ENCODE measurements at regions not wholly inside any gene's neighbourhood (a gene's known extent, or its start where the extent isn't known, plus 50 kb on each side); places are given as distances from the start of the nearest gene placed in this dataset.

DNA sequence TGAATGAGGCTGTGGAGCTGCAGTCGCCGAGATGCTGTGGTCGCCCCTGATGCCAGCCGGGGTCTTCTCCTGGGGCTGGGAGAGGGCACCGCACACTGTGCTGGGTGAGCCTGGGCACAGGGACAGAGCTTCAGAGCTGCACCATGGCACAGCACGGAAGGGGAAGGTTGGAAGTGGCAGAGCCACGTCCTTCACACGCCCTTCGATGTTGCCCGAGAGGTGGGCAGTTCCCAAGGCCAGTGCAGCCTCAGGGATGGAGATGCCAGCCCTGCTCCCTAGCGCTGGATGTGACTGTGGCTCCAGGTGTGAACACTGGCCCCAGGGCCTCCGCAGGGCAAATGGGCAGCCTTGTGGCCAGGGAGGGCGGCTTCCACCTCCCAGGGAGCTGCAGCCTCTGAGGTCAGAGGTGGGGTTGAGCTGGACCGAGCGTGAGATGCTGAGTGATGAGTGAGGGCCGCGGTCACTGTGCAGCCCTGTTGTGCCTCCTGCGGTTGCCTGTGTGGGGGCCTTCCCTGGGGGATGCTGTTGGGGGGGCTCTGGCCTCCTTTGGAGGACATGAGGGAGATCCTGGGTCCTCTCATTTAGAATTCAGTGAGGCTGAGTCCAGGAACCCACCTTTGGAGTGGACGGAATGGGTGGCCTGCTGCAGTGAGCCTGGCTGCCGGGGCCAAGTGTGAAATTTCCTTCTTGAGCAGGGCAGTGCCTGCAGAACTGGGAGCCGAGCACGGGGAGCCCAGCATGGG is 1090.0 kb downstream of the BRD1 start:
- Histone ChIP-seq H3K36me3 (ENCODE audit: control insufficient read depth, insufficient read depth, low read length) (no peaks in the 10 kb centered on the region), H3K4me1 (ENCODE audit: control insufficient read depth, insufficient read depth, low read length, poor library complexity, severe bottlenecking) (no peaks in the 10 kb centered on the region), H3K4me3 (ENCODE audit: insufficient read depth, low read depth, low read length, poor library complexity, severe bottlenecking) (no peak overlapping the region), H3K27me3 (replicated peaks; ENCODE audit: control insufficient read depth, insufficient read depth, low read length, poor library complexity, severe bottlenecking) (no peaks in the 10 kb centered on the region), H3K27ac (ENCODE audit: insufficient read depth, low read length, poor library complexity, severe bottlenecking) (no peak overlapping the region), H3K9me3 (ENCODE audit: control insufficient read depth, low read length) (no peaks in the 10 kb centered on the region)
- no peak for DNase-seq

DNA sequence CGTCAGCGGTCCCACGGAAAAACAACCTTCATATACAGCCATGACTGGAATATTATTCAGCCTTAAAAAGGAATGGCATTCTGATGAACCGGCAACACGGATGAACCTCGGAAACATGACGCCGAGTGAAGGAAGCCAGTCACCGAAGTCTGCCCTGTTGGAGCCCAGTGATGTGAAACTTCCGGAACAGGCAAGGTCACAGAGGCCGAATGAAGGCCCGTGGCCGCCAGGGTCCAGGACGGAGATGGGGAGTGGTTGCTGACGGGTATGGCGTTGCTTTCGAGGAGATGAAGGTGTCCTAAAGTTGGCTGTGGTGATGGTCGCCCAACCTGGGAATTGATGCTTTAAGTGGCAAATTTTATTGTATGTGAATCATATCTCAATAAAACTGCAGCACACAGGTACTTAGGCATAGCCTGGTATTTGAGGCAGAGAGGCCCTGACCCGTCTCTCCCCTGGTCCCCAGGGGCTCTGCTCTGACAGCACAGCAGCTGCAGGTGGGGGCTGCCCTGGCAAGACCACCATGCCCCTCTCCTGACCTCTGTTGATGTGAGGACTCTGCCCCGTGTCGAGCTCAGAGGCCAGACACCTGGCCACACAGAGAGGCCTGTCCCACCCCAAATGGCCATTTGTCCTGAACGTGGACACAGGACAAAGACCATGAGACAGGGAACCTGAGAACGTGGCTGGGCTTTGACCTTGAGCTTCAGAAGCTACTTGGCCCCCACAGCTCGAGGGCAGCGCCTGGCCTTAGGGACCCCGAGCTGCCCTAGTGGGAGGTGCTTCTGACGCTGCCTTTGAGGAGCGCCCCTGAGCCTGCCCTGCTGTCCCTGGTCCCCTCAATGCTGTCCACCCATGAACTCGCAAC is 1090.8 kb downstream of the BRD1 start:
- Histone ChIP-seq H3K36me3 (ENCODE audit: control insufficient read depth, insufficient read depth, low read length) (no peaks in the 10 kb centered on the region), H3K27me3 (replicated peaks; ENCODE audit: control insufficient read depth, insufficient read depth, low read length, poor library complexity, severe bottlenecking) (no peaks in the 10 kb centered on the region), H3K9me3 (ENCODE audit: control insufficient read depth, low read length) (no peaks in the 10 kb centered on the region), H3K4me3 (ENCODE audit: insufficient read depth, low read depth, low read length, poor library complexity, severe bottlenecking) (no peak overlapping the region), H3K27ac (ENCODE audit: insufficient read depth, low read length, poor library complexity, severe bottlenecking) (no peak overlapping the region), H3K4me1 (ENCODE audit: control insufficient read depth, insufficient read depth, low read length, poor library complexity, severe bottlenecking) (no peaks in the 10 kb centered on the region)
- DNase-seq, result no peak

DNA sequence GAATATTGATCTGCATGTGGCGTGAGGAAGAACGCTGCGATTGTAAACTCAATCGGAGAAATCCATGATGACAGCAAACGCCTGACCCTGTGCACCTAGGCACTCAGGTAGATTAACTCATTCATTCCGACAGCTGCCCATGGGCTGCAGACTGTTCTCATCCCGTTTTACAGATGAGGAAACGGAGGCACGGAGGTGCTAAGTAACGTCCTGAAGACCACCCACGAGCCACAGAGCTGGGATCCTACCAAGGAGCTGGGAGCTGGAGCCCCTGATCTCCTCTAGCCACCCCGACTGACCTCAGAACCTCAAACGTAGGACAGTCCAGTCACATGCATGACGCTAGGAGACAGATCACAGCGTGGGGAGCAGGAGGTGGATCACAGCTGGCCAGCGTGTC is 1092.7 kb downstream of the BRD1 start:
- Histone ChIP-seq H3K36me3 (ENCODE audit: control insufficient read depth, insufficient read depth, low read length) (no peaks in the 10 kb centered on the region), H3K4me3 (ENCODE audit: insufficient read depth, low read depth, low read length, poor library complexity, severe bottlenecking) (no peak overlapping the region), H3K27ac (ENCODE audit: insufficient read depth, low read length, poor library complexity, severe bottlenecking) (no peak overlapping the region), H3K9me3 (ENCODE audit: control insufficient read depth, low read length) (no peaks in the 10 kb centered on the region), H3K4me1 (ENCODE audit: control insufficient read depth, insufficient read depth, low read length, poor library complexity, severe bottlenecking) (no peaks in the 10 kb centered on the region), H3K27me3 (replicated peaks; ENCODE audit: control insufficient read depth, insufficient read depth, low read length, poor library complexity, severe bottlenecking) (no peaks in the 10 kb centered on the region)
- DNase-seq, result no peak

DNA sequence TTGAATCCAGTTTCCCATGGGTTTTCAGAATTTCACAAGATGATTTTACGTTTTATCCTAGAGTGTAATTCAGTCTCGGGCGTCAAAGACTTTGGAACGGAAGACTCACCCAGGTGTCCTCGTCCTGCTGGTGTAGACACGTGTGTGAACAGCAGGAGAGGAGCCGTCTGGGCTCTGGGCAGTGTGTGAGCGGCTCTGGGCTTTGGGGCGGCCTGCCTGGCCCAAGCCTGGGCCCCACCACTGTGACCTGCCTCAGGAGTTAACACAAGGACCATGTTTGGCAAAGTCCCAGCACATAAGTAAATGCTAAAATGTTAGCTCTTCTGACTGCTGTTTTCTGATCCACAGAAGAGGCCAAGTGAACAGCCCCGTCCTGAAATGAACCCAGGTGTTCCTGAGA is 1093.3 kb downstream of the BRD1 start:
- DNase-seq, result no peak
- Histone ChIP-seq H3K27me3 (replicated peaks; ENCODE audit: control insufficient read depth, insufficient read depth, low read length, poor library complexity, severe bottlenecking) (no peaks in the 10 kb centered on the region), H3K4me3 (ENCODE audit: insufficient read depth, low read depth, low read length, poor library complexity, severe bottlenecking) (no peak overlapping the region), H3K27ac (ENCODE audit: insufficient read depth, low read length, poor library complexity, severe bottlenecking) (no peak overlapping the region), H3K36me3 (ENCODE audit: control insufficient read depth, insufficient read depth, low read length) (no peaks in the 10 kb centered on the region), H3K9me3 (ENCODE audit: control insufficient read depth, low read length) (no peaks in the 10 kb centered on the region), H3K4me1 (ENCODE audit: control insufficient read depth, insufficient read depth, low read length, poor library complexity, severe bottlenecking) (no peaks in the 10 kb centered on the region)

DNA sequence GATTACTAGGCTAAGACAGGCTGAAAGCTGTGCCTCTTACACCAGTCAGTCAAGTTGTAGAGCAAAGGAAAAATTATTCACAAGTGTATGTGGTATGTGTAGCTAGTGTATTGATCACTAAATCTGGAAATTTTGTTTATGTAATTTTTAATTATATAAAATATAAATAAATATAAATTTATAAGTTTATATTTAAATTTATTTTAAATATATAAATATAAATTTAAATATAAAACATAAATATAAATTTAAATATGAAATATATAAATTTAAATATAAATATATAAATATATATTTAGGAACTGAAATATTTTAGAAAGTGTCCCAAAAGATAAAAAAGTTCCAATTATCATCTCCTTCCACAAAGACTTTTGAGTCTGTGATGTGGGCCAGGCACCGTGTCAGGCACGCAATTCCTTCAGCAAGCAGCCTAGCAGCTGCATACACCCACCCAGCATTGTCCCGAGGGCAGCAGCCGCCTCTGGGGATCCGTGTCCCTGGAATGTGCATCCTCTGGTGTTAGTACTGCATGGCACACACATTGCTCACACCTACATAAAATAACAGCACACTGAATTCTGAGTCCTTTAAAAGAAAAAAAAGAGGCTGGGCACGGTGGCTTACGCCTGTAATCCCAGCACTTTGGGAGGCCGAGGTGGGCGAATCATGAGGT is 1098.0 kb downstream of the BRD1 start:
- Histone ChIP-seq H3K4me3 (ENCODE audit: insufficient read depth, low read depth, low read length, poor library complexity, severe bottlenecking) (no peak overlapping the region), H3K27me3 (replicated peaks; ENCODE audit: control insufficient read depth, insufficient read depth, low read length, poor library complexity, severe bottlenecking) (no peaks in the 10 kb centered on the region), H3K27ac (ENCODE audit: insufficient read depth, low read length, poor library complexity, severe bottlenecking) (no peak overlapping the region), H3K4me1 (ENCODE audit: control insufficient read depth, insufficient read depth, low read length, poor library complexity, severe bottlenecking) (no peaks in the 10 kb centered on the region), H3K9me3 (ENCODE audit: control insufficient read depth, low read length) (no peaks in the 10 kb centered on the region), H3K36me3 (ENCODE audit: control insufficient read depth, insufficient read depth, low read length) (no peaks in the 10 kb centered on the region)
- DNase-seq, result no peak

DNA sequence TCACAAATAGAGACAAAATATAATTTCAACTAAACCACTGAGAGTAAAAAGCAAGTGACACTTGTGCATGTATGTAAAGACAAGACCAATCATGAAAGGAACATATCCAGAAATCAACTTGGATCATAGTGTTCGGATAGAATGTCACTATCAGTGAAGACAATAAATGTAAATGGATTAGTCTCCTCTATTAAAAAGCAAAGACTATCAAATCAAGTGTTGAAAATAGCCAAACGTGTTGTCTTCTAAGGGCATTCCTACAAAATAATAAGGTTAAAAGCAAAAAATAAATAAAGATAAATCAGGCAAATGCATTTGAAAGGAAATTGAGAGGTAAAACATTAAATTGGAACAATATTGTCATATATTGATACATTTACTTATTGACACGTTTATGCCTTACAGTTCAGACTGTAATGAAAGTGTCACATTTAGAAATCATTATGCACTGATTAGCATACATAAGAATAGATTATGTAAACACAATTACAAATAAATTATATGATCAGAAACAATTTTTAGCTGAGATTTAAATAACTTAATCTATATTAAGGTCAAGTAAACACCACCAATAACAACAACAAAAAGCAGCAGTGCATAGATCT is 1100.1 kb downstream of the BRD1 start:
- Histone ChIP-seq H3K4me1 (ENCODE audit: control insufficient read depth, insufficient read depth, low read length, poor library complexity, severe bottlenecking) (no peaks in the 10 kb centered on the region), H3K36me3 (ENCODE audit: control insufficient read depth, insufficient read depth, low read length) (no peaks in the 10 kb centered on the region), H3K27ac (ENCODE audit: insufficient read depth, low read length, poor library complexity, severe bottlenecking) (no peak overlapping the region), H3K4me3 (ENCODE audit: insufficient read depth, low read depth, low read length, poor library complexity, severe bottlenecking) (no peak overlapping the region), H3K9me3 (ENCODE audit: control insufficient read depth, low read length) (no peaks in the 10 kb centered on the region), H3K27me3 (replicated peaks; ENCODE audit: control insufficient read depth, insufficient read depth, low read length, poor library complexity, severe bottlenecking) (no peaks in the 10 kb centered on the region)
- DNase-seq, result no peak

DNA sequence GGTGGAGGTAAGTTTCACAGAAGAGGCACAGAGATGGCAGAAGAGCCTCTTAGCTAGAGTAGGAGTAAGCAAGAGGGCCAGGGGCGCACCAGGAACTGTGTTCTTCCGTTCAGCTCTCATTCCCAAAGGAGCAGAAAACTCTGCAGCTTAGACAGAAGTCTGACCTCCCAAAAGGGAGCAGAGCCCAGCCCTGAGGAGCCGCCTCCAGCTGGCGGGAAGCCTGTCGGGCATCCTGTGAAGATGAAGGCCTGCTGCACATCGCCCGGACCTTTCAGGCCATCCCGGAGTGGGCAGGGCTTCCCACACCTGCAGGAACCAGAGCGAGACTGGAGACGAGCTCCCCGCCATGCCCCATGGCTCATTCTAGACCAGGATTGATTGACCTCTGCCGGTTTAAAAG is 1102.8 kb downstream of the BRD1 start:
- no peaks in the 10 kb centered on the region for H3K27me3 ChIP-seq (replicated peaks; ENCODE audit: control insufficient read depth, insufficient read depth, low read length, poor library complexity, severe bottlenecking)
- no peak overlapping the region for H3K27ac ChIP-seq (ENCODE audit: insufficient read depth, low read length, poor library complexity, severe bottlenecking)
- H3K4me3 ChIP-seq (ENCODE audit: insufficient read depth, low read depth, low read length, poor library complexity, severe bottlenecking), result no peak overlapping the region
- DNase-seq, result no peak
- no peaks in the 10 kb centered on the region for H3K36me3 ChIP-seq (ENCODE audit: control insufficient read depth, insufficient read depth, low read length)
- H3K4me1 ChIP-seq (ENCODE audit: control insufficient read depth, insufficient read depth, low read length, poor library complexity, severe bottlenecking), result no peaks in the 10 kb centered on the region
- H3K9me3 ChIP-seq (ENCODE audit: control insufficient read depth, low read length), result no peaks in the 10 kb centered on the region

DNA sequence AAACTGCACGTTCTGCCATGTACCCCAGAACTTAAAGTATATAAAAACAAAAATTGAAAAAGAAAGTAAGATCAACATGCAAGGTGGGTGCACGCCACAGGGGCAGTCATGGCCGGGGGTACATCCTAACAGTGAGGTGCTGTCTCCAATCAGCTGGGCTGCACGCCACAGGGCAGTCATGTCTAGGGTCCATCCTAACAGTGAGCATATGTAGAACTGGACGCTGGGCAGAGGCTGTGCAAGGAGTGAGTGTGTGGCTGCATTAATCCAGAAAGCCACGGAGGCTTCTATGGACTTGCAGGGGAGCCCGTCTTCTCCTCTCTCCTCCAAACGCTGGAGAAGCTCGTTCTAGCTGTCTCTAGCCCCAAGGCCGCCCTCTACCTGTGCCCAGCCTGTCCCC is 1105.0 kb downstream of the BRD1 start:
- Histone ChIP-seq H3K27ac (ENCODE audit: insufficient read depth, low read length, poor library complexity, severe bottlenecking) (no peak overlapping the region), H3K9me3 (ENCODE audit: control insufficient read depth, low read length) (no peaks in the 10 kb centered on the region), H3K27me3 (replicated peaks; ENCODE audit: control insufficient read depth, insufficient read depth, low read length, poor library complexity, severe bottlenecking) (no peaks in the 10 kb centered on the region), H3K36me3 (ENCODE audit: control insufficient read depth, insufficient read depth, low read length) (no peaks in the 10 kb centered on the region), H3K4me1 (ENCODE audit: control insufficient read depth, insufficient read depth, low read length, poor library complexity, severe bottlenecking) (no peaks in the 10 kb centered on the region), H3K4me3 (ENCODE audit: insufficient read depth, low read depth, low read length, poor library complexity, severe bottlenecking) (no peak overlapping the region)
- no peak for DNase-seq

DNA sequence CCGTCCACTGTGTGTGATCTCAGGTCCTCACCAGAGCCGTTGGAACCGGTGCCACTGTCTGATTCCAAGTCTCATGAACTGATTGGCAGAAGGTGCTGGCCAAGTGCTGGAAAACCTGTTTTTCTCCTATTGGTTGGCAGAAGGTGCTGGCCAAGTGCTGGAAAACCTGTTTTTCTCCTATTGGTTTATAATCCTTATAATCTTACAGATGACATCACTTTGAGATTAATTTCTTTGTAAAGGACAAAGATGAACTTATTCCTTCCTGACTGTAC is 1106.3 kb downstream of the BRD1 start:
- no peak for DNase-seq
- H3K36me3 ChIP-seq (ENCODE audit: control insufficient read depth, insufficient read depth, low read length), result no peaks in the 10 kb centered on the region
- H3K4me1 ChIP-seq (ENCODE audit: control insufficient read depth, insufficient read depth, low read length, poor library complexity, severe bottlenecking), result no peaks in the 10 kb centered on the region
- H3K4me3 ChIP-seq (ENCODE audit: insufficient read depth, low read depth, low read length, poor library complexity, severe bottlenecking), result no peak overlapping the region
- no peaks in the 10 kb centered on the region for H3K27me3 ChIP-seq (replicated peaks; ENCODE audit: control insufficient read depth, insufficient read depth, low read length, poor library complexity, severe bottlenecking)
- H3K9me3 ChIP-seq (ENCODE audit: control insufficient read depth, low read length), result no peaks in the 10 kb centered on the region
- no peak overlapping the region for H3K27ac ChIP-seq (ENCODE audit: insufficient read depth, low read length, poor library complexity, severe bottlenecking)
